Erythroblast (primary cell): ENCODE measurements at regions not wholly inside any gene's neighbourhood (a gene's known extent, or its start where the extent isn't known, plus 50 kb on each side); places are given as distances from the start of the nearest gene placed in this dataset.
A peak's percentile ranks its signal among the peaks of the same experiment; 100 is the strongest.

ENCODE experiments used
- DNase-seq, 2 experiments: peaks; one replicate each; lab custom pipeline; 2025; lab: John Stamatoyannopoulos, UW
- GATA1 ChIP-seq: IDR thresholded peaks from 2 replicates; pipeline ENCODE4 v1.6.1; 2011; ENCODE audit warnings: low read depth, mild to moderate bottlenecking, control low read depth, low read length, moderate library complexity
- POLR2A ChIP-seq: IDR thresholded peaks from 2 replicates; pipeline ENCODE4 v1.6.1; 2011; ENCODE audit warnings: mild to moderate bottlenecking, low read length

GRCh38 chr3:42345811-42346210 lies 64.6 kb downstream of the LYZL4 start:
- no peak for DNase-seq
- TF ChIP-seq GATA1 (no peak), POLR2A (no peak)

- TF ChIP-seq GATA1 = no peak
- TF ChIP-seq POLR2A = no peak
- DNase-seq = no peak
These were observed 69.9 kb downstream of the LYZL4 start for GRCh38 chr3:42340466-42340865.

GRCh38 chr3:42339321-42339720 lies 71.1 kb downstream of the LYZL4 start:
- TF ChIP-seq GATA1 (no peak), POLR2A (no peak)
- no peak for DNase-seq

- DNase-seq = peak; percentile 2 to 11
- TF ChIP-seq POLR2A = no peak
These were observed 70.1 kb upstream of the CCK start for GRCh38 chr3:42336103-42336502.

GRCh38 chr3:42317137-42317536 lies 51.2 kb upstream of the CCK start:
- no peak for DNase-seq
- TF ChIP-seq POLR2A = no peak
- TF ChIP-seq GATA1 = no peak
